HEK293 (cell line): ENCODE measurements at regions not wholly inside any gene's neighbourhood (a gene's known extent, or its start where the extent isn't known, plus 50 kb on each side); places are given as distances from the start of the nearest gene placed in this dataset.

Experiments used
- CTCF ChIP-seq: fragments of 450-650 bp; formaldehyde crosslinking; IDR thresholded peaks from 2 replicates; pipeline ENCODE4 v1.5.1; 2016; ENCODE audit warnings: missing biosample characterization, missing genetic modification characterization
- YY1 ChIP-seq: fragments of 450-650 bp; formaldehyde crosslinking; IDR thresholded peaks from 2 replicates; pipeline ENCODE4 v1.5.1; 2018; ENCODE audit warnings: missing biosample characterization, missing genetic modification characterization
- ZBTB7A ChIP-seq: fragments of 450-650 bp; formaldehyde crosslinking; IDR thresholded peaks from 2 replicates; pipeline ENCODE4 v1.5.1; 2016; ENCODE audit warnings: low read depth, missing biosample characterization, missing genetic modification characterization

GRCh38 chr3:182305881-182306665, 487.2 kb upstream of the ATP11B start:
- TF ChIP-seq YY1 (tag by site-specific recombination), result no peak
- no peak for TF ChIP-seq CTCF
- no peak for TF ChIP-seq ZBTB7A (tag by site-specific recombination)
